Gastroesophageal sphincter (tissue), 4 donors: ENCODE measurements at regions not wholly inside any gene's neighbourhood (a gene's known extent, or its start where the extent isn't known, plus 50 kb on each side); places are given as distances from the start of the nearest gene placed in this dataset.
"Not testable (repeated sequence)": the region's sequence is repeated elsewhere in the genome, so short reads cannot be mapped to it uniquely, and the experiment has no call there.

ENCODE experiments used
- ATAC-seq: fragments of 150-250 bp; one replicate; pipeline ENCODE4 v1.9.1; 2016; ENCODE audit warnings: mild to moderate bottlenecking, moderate library complexity
- H3K27ac ChIP-seq, 4 donors: fragments of 200-600 bp; sonication (generic) in 3 of 4; 1 replicate in 3 of 4; 2 replicates in 1 of 4; pipeline ENCODE4 v1.5.1; 2016 to 2019
- H3K27me3 ChIP-seq: fragments of 200-600 bp; sonication (generic); one replicate; pipeline ENCODE4 v1.5.1; 2019
- H3K36me3 ChIP-seq, 2 donors: fragments of 200-600 bp; sonication (generic); one replicate each; pipeline ENCODE4 v1.5.1; 2019; ENCODE audit warnings: control low read depth in 1 of 2
- H3K4me1 ChIP-seq, 3 donors: fragments of 200-600 bp; sonication (generic); 1 replicate in 2 of 3; 2 replicates in 1 of 3; pipeline ENCODE4 v1.5.1; 2016 to 2019; ENCODE audit warnings: control low read depth in 2 of 3
- H3K4me3 ChIP-seq, 2 donors: fragments of 200-600 bp; sonication (generic); one replicate each; pipeline ENCODE4 v1.5.1; 2019; ENCODE audit warnings: mild to moderate bottlenecking in 1 of 2, moderate library complexity in 1 of 2
- H3K9me3 ChIP-seq, 3 donors: fragments of 200-600 bp; sonication (generic); one replicate each; pipeline ENCODE4 v1.5.1; 2017 to 2019; ENCODE audit warnings: control low read depth in 2 of 3
- EP300 ChIP-seq: sonication (generic); formaldehyde crosslinking; IDR thresholded peaks from one replicate; pipeline ENCODE4 v1.6.1; 2017; ENCODE audit warnings: antibody characterized with exemption, mild to moderate bottlenecking
- POLR2A ChIP-seq, 2 donors: fragments of 450-650 bp; IDR thresholded peaks; one replicate each; pipeline ENCODE4 v1.6.1; 2017; ENCODE audit warnings: antibody characterized with exemption in 2 of 2, mild to moderate bottlenecking in 2 of 2, moderate library complexity in 1 of 2
- POLR2AphosphoS5 ChIP-seq: sonication (generic); formaldehyde crosslinking; IDR thresholded peaks from one replicate; pipeline ENCODE4 v1.6.1; 2017; ENCODE audit warnings: antibody characterized with exemption
- WGBS, 2 donors: methylation state at CpG; one replicate each; pipeline ENCODE4 v1.1.5; 2018; ENCODE audit warnings: low coverage in 1 of 2; 5-methylcytosine and 5-hydroxymethylcytosine counted together
- TF ChIP-seq, protein P1 (sequence below), 4 experiments: fragments of 200-600 bp in 2 of 4; fragments of 450-650 bp in 2 of 4; sonication (generic) in 1 of 4; IDR thresholded peaks; one replicate each; pipeline ENCODE4 v1.5.1; 2017 to 2019; ENCODE audit warnings: antibody characterized with exemption in 4 of 4, mild to moderate bottlenecking in 2 of 4, moderate library complexity in 2 of 4

DNA sequence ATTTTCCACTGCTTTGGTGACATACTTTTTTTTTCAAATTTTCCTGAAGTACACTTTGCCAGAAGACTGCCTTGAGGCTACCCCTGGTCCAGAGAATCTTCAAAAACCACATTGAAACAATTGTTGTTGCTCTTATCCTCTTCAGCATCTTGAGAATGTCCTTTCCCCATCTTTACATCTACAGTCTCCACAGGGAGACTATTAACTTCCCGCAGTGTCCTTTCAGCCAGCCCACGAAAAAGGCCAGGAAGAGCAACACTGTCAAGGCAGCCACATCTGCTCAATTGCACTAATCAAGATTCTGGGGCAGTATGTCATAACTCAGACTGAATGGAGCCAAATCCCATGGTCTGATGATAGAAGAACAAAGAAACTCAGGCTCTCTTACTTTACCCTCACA is 148.3 kb downstream of the ENC1 start:
- Histone ChIP-seq H3K27ac (no peak overlapping the region), H3K27me3 (no peaks in the 10 kb centered on the region), H3K9me3 (no peaks in the 10 kb centered on the region), H3K4me3 (no peak overlapping the region), H3K4me1 (no peaks in the 10 kb centered on the region), H3K36me3 (no peaks in the 10 kb centered on the region)
- 43 to 44% methylated on average over 1 to 2 of the region's 2 CpGs for WGBS, 2 donors
- TF ChIP-seq POLR2AphosphoS5 (no peak), POLR2A (IDR thresholded peaks at IDR 0.05) (no peak), EP300 (no peak)
- TF ChIP-seq, protein P1, sequence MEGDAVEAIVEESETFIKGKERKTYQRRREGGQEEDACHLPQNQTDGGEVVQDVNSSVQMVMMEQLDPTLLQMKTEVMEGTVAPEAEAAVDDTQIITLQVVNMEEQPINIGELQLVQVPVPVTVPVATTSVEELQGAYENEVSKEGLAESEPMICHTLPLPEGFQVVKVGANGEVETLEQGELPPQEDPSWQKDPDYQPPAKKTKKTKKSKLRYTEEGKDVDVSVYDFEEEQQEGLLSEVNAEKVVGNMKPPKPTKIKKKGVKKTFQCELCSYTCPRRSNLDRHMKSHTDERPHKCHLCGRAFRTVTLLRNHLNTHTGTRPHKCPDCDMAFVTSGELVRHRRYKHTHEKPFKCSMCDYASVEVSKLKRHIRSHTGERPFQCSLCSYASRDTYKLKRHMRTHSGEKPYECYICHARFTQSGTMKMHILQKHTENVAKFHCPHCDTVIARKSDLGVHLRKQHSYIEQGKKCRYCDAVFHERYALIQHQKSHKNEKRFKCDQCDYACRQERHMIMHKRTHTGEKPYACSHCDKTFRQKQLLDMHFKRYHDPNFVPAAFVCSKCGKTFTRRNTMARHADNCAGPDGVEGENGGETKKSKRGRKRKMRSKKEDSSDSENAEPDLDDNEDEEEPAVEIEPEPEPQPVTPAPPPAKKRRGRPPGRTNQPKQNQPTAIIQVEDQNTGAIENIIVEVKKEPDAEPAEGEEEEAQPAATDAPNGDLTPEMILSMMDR (IDR thresholded peaks at IDR 0.05): no peak
- ATAC-seq: no peak

DNA sequence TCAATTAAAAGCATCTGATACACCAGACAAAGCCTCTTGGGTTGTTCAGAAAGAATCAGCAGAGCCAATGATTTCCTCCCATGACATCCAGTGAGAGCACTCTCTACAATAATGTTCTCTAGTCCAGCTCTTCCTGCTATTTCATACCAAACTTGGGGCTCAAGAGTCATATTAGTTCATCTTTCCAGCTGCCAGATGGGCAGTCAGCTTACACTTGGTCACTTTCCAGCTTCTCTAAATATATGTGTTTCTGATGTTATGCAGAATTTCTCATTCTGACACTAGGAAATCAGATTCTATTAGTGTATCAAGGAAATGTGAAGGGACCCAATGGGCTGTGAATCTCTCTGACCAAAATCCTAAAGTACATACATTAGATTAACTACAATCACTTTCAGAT is 148.9 kb downstream of the ENC1 start:
- ATAC-seq: no peak
- Histone ChIP-seq H3K27ac (no peak overlapping the region), H3K4me1 (no peaks in the 10 kb centered on the region), H3K4me3 (no peak overlapping the region), H3K36me3 (no peaks in the 10 kb centered on the region), H3K9me3 (no peaks in the 10 kb centered on the region), H3K27me3 (no peaks in the 10 kb centered on the region)
- TF ChIP-seq POLR2A (IDR thresholded peaks at IDR 0.05): no peak
- TF ChIP-seq, protein P1 (IDR thresholded peaks at IDR 0.05): no peak
- TF ChIP-seq POLR2AphosphoS5: no peak
- no peak for TF ChIP-seq EP300

DNA sequence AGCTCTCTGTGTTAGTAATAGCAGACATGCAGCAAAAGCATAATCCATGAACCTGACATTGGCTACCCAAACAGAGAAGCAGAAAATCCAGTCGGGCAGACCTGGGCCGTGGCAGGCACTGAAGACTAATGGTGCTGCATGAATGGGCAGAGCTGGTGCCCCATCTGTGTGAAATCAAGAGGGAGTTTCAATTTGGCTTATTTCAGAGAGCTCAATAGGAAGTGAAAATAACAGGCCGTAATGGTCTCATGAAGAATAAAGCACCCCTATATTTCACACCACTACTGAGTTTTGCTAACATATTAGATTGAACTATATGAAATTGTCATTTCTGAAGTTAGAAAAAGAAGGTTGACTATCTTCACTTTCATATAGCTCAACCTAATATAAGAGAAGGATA is 149.7 kb downstream of the ENC1 start:
- H3K9me3 ChIP-seq: no peaks in the 10 kb centered on the region
- ATAC-seq: no peak
- H3K4me3 ChIP-seq: no peak overlapping the region
- no peaks in the 10 kb centered on the region for H3K36me3 ChIP-seq
- TF ChIP-seq POLR2AphosphoS5 (no peak), POLR2A (IDR thresholded peaks at IDR 0.05) (no peak), EP300 (no peak)
- TF ChIP-seq, protein P1 (IDR thresholded peaks at IDR 0.05): no peak
- H3K27me3 ChIP-seq: no peaks in the 10 kb centered on the region
- no peak overlapping the region for H3K27ac ChIP-seq
- WGBS, 2 donors: 83 to 100% methylated on average over 1 to 3 of the region's 3 CpGs
- no peaks in the 10 kb centered on the region for H3K4me1 ChIP-seq

DNA sequence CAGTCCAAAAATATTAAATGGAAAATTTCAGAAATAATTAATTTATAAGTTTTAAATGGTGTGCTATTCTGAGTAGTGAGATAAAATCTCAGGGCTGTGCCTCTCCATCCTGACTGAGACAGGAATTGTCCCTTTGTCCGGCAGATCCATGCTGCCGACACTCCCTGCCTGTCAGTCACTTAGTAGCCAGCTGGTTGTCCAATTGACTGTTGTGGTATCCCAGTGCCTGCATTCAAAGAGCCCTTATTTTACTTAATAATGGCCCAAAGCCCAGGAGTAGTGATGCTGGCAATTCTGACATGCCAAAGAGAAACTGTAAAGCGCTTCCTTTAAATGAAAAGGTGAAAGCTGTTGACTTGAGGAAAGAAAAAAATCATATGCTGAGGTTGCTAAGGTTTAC is 157.5 kb downstream of the ENC1 start:
- Histone ChIP-seq H3K9me3 (no peaks in the 10 kb centered on the region), H3K27ac (no peak overlapping the region), H3K4me3 (no peak overlapping the region), H3K36me3 (no peaks in the 10 kb centered on the region), H3K4me1 (no peaks in the 10 kb centered on the region), H3K27me3 (no peaks in the 10 kb centered on the region)
- no peak for ATAC-seq
- 73 to 94% methylated on average over 3 of the region's 3 CpGs for WGBS, 2 donors
- TF ChIP-seq, protein P1 (IDR thresholded peaks at IDR 0.05): no peak
- TF ChIP-seq POLR2AphosphoS5 (no peak), EP300 (no peak)

DNA sequence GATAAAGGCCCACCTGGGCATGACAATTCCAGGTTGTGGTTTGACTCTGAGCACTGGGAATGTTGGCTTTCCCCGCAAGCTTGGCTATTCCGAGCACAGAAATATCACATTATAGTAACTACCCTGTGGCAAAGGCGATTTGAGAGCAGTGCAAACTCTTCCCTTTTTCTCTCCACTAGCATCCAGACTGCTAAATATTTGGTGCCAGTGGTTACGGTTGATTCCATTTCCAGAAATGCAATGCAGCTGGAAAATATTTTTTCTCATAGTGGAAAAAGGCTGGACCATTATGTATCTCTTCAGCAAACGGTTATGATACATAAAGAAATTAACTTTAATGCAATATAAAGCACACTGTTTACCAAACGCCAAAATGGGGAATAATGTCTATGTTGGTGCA is 158.0 kb downstream of the ENC1 start:
- WGBS, 2 donors: 65 to 80% methylated on average over 3 to 5 of the region's 6 CpGs
- no peak overlapping the region for H3K27ac ChIP-seq
- no peaks in the 10 kb centered on the region for H3K36me3 ChIP-seq
- no peaks in the 10 kb centered on the region for H3K27me3 ChIP-seq
- TF ChIP-seq EP300: no peak
- no peak for TF ChIP-seq POLR2A (IDR thresholded peaks at IDR 0.05)
- no peak for TF ChIP-seq POLR2AphosphoS5
- TF ChIP-seq, protein P1 (IDR thresholded peaks at IDR 0.05): no peak
- H3K4me3 ChIP-seq: no peak overlapping the region
- H3K9me3 ChIP-seq: no peaks in the 10 kb centered on the region
- no peak for ATAC-seq
- no peaks in the 10 kb centered on the region for H3K4me1 ChIP-seq

DNA sequence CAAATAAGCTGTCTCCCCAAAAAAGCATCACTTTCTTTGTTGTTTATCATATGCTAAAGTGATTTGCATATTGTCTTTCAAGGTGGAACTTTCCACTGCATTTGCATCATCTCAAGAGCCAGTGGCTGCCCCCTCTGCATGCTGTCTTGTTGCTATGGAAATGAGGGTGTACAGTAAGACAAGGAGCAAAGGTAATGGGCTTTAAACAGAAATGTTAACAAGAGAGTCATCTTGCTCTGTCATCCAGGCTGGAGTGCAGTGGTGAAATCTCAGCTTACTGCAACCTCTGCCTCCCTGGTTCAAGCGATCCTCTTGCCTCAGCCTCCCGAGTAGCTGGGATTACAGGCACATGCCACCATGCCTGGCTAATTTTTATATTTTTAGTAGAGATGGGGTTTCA is 159.2 kb downstream of the ENC1 start:
- H3K36me3 ChIP-seq, H3K4me1 ChIP-seq, ATAC-seq, H3K27ac ChIP-seq, H3K9me3 ChIP-seq, H3K27me3 ChIP-seq, H3K4me3 ChIP-seq: not testable (repeated sequence)
- WGBS, 2 donors: 80% methylated on average over 2 of the region's 2 CpGs; no CpG with 5 or more reads in 1 of the 2 donors
